AML-193 (cell line): ENCODE measurements at regions not wholly inside any gene's neighbourhood (a gene's known extent, or its start where the extent isn't known, plus 50 kb on each side); places are given as distances from the start of the nearest gene placed in this dataset.

Source experiments
- DNase-seq, 2 experiments: peaks; one replicate each; lab custom pipeline; 2025; lab: John Stamatoyannopoulos, UW

DNA sequence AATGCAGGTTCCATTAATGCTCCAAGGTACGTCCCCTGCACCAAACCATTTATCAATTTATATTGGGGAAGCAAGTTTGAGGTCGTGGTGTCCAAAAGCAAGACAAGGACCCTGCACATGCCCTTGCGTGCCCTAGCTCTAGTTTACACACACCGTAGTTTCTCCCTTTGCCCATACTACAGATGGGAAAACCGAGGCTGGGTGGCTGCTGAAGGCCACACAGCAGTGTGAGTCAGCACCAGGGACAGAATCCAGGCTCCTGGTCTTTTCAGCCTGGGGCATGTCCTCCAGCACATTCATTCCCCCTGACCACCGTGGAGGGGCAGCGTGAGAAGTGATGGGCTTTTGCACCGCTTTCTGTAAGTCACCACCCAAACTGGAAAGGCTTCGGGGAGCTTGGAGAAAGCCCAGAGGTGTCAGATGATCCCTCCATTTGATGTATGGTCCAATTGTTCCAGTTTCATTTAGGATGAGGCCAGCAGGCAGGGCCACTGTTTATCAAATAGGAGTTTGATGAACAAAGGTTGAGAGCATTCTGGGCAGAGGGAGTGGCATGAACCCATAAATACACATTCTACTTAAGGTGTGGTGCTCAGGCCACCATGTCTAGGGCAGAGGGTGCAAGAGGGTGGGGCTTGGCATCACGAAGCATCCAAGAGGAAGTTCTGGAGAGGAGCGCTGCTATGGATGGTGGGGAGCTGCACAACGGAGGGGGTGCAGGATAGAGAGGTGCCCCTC, 274.1 kb downstream of the HAUS1 start:
- DNase-seq, result no peak

DNA sequence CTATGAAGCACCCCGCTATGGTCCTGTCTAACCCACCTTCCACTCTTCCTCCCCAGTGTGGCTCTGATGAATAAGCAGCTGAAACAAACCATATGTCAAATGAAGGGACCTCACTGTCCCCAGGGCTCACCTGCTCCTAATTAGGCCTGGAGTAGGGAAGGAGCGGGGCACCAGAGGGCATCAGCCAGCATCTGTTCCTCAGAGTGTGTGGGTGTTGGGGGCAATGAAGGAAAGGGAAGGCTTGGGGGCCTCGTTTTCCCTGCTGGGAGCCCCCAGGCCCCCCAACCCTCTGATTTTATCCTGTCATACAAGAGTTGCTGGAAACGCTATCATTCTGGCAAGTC, 274.7 kb downstream of the HAUS1 start:
- no peak for DNase-seq

GRCh38 chr18:46379323-46379950, 275.3 kb downstream of the HAUS1 start:
- no peak for DNase-seq

GRCh38 chr18:46385124-46385523, 271.9 kb downstream of the LOXHD1 start:
- DNase-seq, result no peak

DNA sequence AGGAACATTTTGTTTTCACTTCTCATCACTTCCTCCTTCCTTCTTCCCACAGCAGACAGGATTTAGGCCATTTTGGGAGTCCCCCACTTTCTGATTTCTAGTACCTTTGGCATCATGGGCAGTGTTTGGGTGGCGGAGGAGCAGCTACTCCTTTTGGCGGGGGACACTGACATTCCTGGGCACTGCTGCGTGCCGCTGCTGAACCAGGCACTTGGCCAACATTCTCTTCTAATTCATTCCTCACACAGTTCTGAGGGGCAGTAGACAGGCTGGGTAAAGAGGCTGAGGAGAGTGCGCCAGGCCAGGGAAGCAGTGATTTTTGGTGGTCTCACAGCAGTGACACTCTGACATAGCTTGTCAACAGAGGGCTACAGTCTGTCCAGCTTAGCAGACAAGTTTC, 270.2 kb downstream of the LOXHD1 start:
- DNase-seq, result no peak

GRCh38 chr18:46387441-46388131, 269.4 kb downstream of the LOXHD1 start:
- no peak for DNase-seq

DNA sequence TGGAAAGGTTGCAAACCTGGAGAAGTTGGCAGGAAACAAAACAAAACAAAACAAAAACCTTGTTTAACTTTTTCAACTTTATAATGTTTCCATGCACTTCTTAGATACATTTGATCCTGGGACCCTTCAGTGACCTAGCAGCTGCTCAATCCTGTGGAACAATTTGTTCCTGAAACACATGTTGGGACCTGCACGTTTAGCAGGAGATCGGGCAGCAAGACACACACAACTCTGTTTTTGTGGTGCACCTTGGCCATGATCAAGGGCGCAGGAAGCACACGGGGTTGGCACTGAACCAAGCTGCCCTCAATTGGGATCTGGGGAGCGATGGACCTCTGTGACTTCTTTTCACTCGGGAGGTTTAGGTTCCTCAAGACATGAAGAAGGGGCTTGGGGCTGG, 268.7 kb downstream of the LOXHD1 start:
- no peak for DNase-seq

GRCh38 chr18:46392576-46392975, 264.4 kb downstream of the LOXHD1 start:
- no peak for DNase-seq

DNA sequence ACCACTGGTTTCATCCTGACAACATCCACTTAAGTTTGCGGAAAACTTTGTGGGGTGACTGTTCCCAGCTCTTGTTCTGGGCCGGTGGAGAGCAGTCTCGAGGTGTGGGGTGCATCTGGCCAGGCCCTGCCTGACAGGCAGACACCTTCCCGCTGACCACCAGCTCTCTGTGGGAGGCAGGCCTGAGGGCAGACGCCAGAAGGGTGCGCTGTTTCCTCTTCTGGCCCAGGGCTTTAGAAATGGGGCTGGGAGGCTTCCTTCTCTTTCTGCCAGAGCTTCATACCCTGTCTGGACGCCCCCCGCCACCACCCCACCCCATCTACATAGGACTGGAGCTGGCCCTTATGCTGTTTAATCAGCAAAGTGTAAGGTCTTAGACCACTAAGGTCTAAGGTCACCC, 263.8 kb downstream of the LOXHD1 start:
- DNase-seq, result no peak

- DNase-seq, result no peak
Measured at GRCh38 chr18:46393961-46394360, 263.1 kb downstream of the LOXHD1 start.

GRCh38 chr18:46395795-46396194, 261.2 kb downstream of the LOXHD1 start:
- DNase-seq, result no peak

- DNase-seq, result no peak
Measured at GRCh38 chr18:46397174-46397573, 259.8 kb downstream of the LOXHD1 start.

- DNase-seq, result no peak
Measured at GRCh38 chr18:46398005-46398404, 259.0 kb downstream of the LOXHD1 start.

DNA sequence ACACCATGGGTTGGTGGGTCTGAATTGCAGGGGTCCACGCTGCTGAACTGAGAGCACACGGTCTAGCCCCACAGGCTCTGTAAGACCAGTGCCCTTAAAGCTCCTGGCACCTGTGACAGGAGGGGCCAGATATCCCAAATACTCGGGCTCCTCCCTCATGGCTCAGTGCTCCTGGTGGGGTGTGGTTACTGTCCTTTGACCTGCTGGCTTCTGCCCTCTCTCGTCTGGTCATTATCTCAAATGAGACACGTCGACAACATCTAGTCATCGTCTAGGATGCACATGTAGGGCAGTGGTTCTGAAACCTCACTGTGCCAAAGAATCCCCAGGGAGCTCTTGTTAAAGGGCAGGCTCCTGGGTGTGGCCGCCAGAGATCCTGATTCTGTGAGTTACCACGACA, 258.4 kb downstream of the LOXHD1 start:
- no peak for DNase-seq

- no peak for DNase-seq
Measured at GRCh38 chr18:46399303-46399702, 257.7 kb downstream of the LOXHD1 start.

DNA sequence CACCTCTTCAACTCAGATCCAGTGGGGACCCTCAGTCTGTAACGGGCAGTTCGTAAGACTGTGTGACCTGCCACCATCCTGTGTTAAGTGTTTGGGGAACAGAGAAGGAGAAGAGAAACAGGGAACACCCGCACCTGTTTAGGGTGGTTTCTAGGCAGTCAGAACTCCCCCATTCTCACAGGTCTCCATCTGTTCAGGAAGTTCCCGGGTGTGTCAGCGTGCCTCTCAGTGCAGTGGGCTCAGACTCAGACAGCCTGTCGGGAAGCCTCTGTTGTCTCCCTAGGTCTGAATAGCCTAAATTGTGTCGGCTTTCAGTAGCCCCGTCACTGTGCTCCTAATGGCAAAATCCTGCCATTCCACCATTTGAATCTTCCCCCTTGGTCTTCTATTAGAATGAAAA, 256.6 kb downstream of the LOXHD1 start:
- DNase-seq, result no peak

GRCh38 chr18:46401486-46402070, 255.4 kb downstream of the LOXHD1 start:
- no peak for DNase-seq

DNA sequence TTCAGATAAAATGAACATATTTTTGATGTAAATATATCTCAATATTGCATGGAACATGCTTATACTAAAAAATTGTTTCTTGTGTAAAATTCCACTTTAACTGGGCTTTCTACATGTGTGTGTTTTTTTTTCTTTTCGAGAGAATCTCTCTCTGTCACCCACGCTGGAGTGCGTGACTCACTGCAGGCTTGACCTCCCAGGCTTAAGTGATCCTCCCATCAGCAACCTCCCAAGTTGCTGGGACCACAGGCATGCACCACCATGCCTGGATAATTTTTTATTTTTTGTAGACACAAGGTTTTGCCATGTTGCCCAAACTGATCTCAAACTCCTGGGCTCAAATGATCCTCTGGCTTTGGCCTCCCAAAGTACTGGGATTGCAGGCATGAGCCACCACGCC, 254.6 kb downstream of the LOXHD1 start:
- DNase-seq, result no peak

DNA sequence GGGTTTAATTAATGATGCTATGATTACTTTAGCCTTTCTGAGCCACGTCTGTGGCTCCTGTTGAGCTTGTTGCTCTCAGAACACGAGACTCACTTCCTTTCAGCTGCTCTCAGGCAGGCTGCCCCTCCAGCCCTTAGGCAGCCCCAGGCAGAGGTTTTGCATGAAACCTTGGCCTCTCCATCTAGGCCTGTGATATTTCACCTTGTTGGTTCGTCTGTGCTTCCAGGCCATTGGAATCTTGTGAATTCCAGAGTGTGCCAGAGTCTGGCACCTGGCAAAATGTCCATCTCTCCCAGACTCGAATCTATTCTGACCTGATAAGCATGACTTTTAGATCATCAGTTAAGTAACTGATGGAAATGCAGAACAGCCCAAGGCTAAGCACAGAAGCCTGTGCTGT, 254.1 kb downstream of the LOXHD1 start:
- no peak for DNase-seq

- no peak for DNase-seq
Measured at GRCh38 chr18:46405832-46406538, 251.0 kb downstream of the LOXHD1 start.

DNA sequence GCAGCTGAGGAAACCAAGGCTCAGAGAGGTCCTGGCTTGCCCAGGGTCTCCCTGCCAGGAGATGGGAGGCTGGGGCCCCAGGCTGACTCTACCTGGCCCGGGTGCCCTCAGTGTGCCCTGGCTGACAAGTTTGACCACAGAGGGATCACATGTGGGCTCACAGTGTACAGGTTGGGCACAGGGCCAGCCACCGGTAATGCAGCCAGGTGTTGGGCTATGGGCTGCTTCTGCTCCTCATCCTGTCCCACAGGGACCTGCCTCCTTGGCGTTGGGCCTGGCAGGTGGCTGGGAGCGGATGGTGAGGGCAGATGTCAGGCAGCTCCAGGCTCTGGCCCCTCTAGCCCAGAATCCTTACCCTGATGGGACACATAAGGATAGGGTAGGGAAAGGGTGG, 250.5 kb downstream of the LOXHD1 start:
- DNase-seq, result no peak

GRCh38 chr18:46407486-46408166, 249.4 kb downstream of the LOXHD1 start:
- DNase-seq, result no peak
